RPMI8226 (cell line): ENCODE measurements at regions not wholly inside any gene's neighbourhood (a gene's known extent, or its start where the extent isn't known, plus 50 kb on each side); places are given as distances from the start of the nearest gene placed in this dataset.

Source experiments
- DNase-seq: peaks from one replicate; pipeline ENCODE4 v3.0.0-alpha.2; 2015

DNA sequence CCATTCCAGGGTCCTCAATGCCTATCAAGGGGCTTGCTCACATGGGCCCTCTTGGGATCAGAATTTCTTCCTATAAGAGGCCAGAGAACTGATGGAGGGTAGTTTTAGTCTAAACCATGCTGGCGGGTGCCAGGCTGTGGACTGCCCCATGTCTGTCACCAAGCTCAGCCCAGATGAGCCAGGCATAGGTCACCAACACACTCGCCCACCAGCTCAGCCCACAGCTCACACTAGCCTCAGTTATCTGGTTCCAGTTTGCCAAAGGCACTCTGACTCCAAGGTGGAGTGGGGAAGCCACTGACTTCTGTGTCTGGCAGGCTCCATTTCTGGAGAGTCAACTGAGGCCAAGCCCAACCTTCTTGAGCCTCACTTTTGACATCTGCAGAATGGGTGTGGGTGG lies 50.7 kb upstream of the INSYN1 start:
- DNase-seq: no peak

DNA sequence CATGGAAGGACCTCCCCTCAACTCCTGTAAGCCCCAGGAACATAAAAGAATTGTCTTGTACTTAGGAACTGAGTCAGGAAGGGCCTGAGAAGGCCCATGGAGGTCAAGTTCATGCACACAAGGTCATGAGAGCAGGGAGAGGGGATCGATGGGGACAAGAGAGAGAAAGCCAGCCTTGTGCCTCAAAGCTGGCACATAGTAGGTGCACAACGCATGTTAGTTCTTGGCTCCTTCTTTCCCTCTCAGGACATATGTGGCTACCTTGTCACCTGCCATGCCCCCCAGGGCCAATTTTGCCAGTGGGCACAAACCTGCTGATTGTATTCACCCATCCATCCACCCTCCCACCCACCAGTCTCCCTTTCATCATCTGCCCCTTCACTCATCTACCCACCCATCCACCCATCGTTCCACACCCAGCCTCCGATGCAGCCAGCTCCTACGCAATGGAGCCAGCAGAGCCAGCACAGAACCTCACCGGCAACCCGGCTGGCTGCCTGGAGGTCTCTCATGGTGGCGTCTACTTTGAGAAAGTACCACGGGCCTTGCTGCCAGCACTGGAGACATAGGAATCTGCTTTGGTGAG lies 52.4 kb upstream of the INSYN1 start:
- no peak for DNase-seq

DNA sequence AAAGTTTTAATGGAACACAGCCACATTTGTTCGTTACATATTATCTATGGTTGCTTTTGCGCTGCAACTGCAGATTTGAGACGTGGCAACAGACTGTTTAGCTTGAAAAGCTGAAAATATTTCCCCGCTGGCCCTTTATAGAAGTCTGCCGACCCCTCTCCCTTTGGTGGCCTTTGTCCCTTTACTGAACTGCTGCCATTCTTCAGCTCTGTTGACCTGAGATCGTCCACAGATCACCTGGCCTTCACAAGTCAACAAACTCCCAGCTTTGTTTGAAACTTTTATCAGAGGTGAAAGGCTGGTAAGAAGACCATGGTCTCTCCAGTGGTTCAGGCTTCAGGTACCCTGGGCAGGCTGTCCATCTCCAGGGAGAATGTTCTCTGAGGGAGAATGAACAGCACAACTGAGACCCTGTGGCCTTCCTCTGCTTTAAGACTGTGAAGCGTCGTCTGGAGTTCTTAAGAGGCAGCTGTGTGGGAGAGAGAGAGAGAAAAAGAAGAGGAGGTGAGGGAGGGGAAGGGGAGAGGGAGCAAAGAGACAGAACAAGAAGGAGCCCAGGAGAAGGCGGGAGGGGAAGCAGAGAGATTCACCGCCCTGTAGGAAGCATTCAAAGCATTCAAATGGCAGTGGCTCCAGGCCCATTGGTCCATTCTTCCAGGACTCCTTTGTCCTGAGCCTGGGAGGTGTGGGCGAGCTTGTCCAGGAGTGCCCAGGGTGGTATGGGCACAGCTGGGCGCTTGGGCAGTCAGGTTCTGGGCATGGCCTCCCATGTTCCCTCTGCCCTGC lies 53.7 kb upstream of the INSYN1 start:
- no peak for DNase-seq

DNA sequence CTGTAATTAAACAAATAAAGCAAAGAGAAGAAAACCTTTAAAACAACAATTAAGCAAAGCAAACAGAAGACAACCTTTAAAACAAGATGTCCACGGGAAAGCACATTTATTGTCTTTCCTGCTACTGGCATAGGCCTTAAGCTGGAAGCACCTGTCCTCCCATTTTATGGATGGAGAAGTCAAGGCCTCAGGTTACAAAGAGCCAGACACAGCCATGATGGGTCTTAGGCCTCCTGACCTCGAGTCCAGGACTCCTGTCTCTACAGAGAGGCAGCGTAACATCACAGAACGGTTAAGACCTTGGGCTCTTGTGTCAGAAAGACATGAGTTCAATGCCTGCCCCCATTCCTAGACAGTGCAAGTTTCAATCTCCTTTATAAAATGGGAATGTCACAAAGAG lies 54.7 kb upstream of the INSYN1 start:
- no peak for DNase-seq

DNA sequence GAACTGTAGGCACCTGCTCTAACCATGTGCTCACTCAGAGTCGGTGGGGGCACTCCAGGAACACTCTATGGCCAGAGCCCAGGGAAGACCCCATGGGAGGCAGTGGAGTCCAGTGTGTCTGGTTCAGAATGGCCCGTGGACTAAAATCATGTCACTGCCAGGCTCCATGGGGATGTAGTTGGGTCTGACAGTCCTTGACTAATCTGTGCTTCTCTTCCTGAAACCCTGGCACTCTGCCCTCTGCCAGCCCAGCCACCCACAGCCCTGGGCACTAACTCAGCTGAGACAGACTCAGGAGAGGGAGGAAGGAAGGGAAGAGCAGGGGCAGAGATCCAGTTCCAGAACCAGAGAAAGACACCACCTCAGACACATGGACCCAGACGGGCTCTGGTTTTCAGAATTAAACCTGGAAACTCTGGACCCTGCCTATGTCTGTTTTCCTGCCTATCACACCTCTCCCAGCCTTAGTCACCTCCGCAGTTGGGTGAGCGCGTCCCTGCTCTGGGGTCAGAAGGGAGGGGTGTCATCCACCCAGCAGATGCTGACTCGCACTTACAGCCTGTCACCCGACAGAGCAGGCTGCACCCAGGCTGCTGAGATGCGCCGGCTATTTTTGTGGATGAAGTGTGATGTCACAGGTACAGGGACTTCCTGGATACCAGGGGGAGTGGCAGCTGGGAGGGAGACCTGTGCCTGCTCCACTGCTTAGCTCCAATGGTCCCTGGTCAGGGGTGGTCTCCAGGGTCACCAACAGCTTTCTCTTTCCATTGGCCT lies 56.8 kb upstream of the INSYN1 start:
- peak; percentile 45 for DNase-seq

DNA sequence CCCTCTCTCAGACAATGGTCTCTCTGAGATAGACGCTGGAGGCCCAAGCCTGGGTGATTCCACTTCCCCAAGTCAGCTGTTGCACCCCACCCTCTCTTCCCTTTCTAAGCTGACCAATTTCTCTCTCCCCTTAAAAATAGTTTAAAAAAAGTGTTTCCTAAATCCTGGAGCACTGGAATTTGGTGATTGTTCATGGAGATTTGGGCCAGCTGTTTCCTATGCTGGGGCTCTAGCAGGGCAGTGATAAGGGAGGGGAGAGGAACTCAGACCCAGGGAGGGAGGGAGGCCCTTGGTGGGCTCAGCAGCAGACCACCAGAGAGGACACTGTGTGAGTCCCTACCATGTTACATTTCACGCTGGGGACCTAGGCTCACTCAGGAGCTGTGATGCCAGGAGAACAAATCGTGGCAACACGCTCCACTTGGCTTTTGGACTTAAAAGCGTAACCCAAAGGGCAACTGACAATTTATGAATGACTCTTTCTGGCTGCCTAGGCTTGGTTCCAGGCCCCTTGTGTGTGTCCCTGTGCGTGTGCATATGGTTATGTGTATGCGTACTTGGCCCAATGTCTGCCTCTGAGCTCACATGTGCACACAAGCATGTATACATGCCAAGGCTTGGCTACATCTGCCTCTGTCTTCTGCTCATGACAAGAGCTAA lies 59.8 kb upstream of the INSYN1 start:
- DNase-seq: no peak

DNA sequence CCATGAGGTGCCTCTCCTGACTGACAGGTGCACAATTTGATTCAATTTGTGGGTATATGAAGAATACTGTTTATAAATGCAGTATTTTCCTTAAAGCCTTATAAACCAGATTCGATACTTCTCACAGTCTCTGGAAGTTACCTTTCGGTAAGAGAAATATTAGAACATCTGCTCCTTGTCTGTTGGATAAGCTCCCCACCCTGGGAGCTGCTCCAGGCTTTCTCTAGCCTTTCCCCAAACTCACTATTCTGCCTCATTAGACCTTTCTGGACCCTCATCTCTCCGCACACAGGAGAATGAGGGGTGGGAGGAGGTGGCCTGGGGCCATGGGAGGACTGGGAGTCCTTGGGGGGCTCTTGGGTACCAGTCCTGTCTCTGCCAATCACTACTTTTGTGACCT lies 59.8 kb upstream of the TBC1D21 start:
- DNase-seq: no peak

DNA sequence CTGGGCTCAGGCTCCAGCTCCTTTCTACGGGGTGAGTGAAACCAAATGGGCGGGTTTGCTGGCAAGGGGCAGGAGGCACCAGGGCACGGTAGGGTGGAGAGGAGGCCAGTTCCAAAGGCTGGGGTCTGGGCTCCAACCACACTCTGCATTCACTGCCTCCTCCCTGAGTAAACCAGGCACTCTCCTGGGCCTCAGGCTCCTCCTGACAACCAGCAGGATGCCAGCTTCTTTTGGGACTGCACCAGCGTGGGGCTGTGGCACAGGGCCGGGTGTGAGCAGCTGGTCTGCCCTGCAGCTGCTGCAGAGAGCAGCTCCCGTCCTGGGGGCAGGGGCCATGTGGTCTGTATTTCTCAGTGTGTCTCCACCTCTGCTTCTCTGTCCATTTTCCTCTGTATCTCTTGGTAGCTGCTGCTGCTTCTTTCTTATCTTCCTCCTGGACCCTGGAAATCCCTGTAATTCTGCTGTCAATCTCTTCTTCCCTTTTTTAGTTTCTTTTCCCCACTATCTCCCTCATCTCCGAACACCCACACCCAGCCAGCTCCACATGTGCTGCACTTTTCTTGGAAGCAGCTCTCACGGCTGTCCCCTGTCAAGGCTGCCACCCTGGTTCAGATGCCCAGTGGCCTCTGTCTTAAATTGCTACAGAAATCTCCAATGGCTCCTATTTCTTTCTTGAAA lies 54.9 kb upstream of the TBC1D21 start:
- DNase-seq: no peak

DNA sequence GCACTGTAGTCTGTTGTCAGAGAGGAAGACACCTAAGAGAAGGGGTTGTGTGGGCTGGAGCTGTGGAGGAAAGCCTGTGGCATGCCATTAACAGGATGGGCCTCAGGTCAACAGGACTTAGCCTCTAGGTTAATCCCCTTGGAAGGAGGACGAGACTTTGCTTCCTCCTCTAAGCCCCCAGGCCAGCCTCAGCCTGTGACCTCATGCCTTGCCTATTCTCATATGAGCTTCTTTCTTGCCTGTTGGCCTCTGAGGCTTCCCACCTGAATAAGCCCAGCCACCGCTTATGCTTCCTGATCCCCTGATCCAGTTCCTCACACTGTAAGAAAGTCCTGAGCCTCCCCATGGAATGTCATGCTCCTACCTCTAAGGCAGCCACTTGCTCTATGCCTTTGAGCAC lies 52.2 kb upstream of the TBC1D21 start:
- DNase-seq: no peak

DNA sequence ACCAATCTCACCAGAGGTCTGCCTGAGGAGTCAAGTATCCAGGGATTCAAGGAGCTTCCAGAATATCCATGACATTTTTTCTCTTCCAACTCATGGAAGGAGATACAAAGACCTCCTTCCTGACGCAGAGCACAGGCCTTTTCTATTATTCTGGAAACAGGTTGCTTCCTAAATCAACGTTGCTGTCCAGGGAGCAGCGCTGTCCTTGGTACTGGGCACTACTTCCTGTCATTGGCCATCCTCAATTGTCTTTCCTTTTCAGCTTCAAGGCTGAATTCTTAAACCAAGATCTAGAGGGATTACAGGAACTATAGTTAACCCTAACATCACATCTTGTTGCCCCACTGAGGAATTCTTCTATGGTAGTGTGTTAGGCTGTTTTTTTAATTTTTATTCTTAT lies 50.4 kb upstream of the TBC1D21 start:
- no peak for DNase-seq
